HEK293 (cell line): ENCODE measurements at regions not wholly inside any gene's neighbourhood (a gene's known extent, or its start where the extent isn't known, plus 50 kb on each side); places are given as distances from the start of the nearest gene placed in this dataset.

ENCODE experiments used
- CTCF ChIA-PET: fragments of 350-600 bp; formaldehyde crosslinking; extraction: SDS; loops from one replicate; lab custom pipeline; 2021; ENCODE audit warnings: antibody characterized with exemption; lab: Yijun Ruan, JAX
- POLR2A ChIA-PET: fragments of 300-600 bp; formaldehyde crosslinking; extraction: SDS; loops from one replicate; lab custom pipeline; 2020; ENCODE audit warnings: antibody characterized with exemption, inconsistent platforms; lab: Yijun Ruan, JAX
- H3K27ac ChIP-seq: fragments of 200-500 bp; sonication (Bioruptor generic); 2 replicates; pipeline ENCODE4 v1.5.1; 2014; ENCODE audit warnings: low read depth, low read length, control low read depth, inconsistent platforms; ENCODE audit errors: extremely low read depth
- H3K36me3 ChIP-seq, 2 experiments: fragments of 200-500 bp in 1 of 2; sonication (Bioruptor generic) in 1 of 2; 1 replicate in 1 of 2; 2 replicates in 1 of 2; pipeline ENCODE4 v1.5.1; 2014 to 2017; ENCODE audit warnings: inconsistent platforms in 2 of 2, low read length in 2 of 2; ENCODE audit not compliant: control insufficient read depth in 2 of 2, insufficient read depth in 1 of 2
- H3K4me1 ChIP-seq: fragments of 200-500 bp; sonication (Bioruptor generic); 2 replicates; pipeline ENCODE4 v1.5.1; 2014; ENCODE audit warnings: mild to moderate bottlenecking, low read length, inconsistent platforms; ENCODE audit not compliant: control insufficient read depth, insufficient read depth
- H3K4me3 ChIP-seq: 2 replicates; pipeline ENCODE4 v1.5.1; 2011; ENCODE audit warnings: low read depth, mild to moderate bottlenecking, control low read depth, low read length, moderate library complexity
- H3K9me3 ChIP-seq: fragments of 200-500 bp; sonication (Bioruptor generic); 2 replicates; pipeline ENCODE4 v1.5.1; 2014; ENCODE audit warnings: low read depth, low read length, inconsistent platforms; ENCODE audit not compliant: control insufficient read depth, insufficient read depth
- BCL11A ChIP-seq: fragments of 450-650 bp; formaldehyde crosslinking; IDR thresholded peaks from 2 replicates; pipeline ENCODE4 v1.5.1; 2016; ENCODE audit warnings: low read depth, missing biosample characterization, missing genetic modification characterization
- KLF7 ChIP-seq: fragments of 450-650 bp; formaldehyde crosslinking; IDR thresholded peaks from 2 replicates; pipeline ENCODE4 v1.5.1; 2016; ENCODE audit warnings: missing biosample characterization, missing genetic modification characterization, borderline replicate concordance
- SP7 ChIP-seq: fragments of 450-650 bp; formaldehyde crosslinking; IDR thresholded peaks from 2 replicates; pipeline ENCODE4 v1.5.1; 2016; ENCODE audit warnings: missing biosample characterization, missing genetic modification characterization
- ZNF132 ChIP-seq: fragments of 450-650 bp; formaldehyde crosslinking; IDR thresholded peaks from 2 replicates; pipeline ENCODE4 v1.5.1; 2017; ENCODE audit warnings: missing biosample characterization, missing genetic modification characterization, borderline replicate concordance
- ZNF174 ChIP-seq: fragments of 450-650 bp; formaldehyde crosslinking; IDR thresholded peaks from 2 replicates; pipeline ENCODE4 v1.5.0; 2017; ENCODE audit warnings: missing biosample characterization, mild to moderate bottlenecking, missing genetic modification characterization
- ZNF23 ChIP-seq: fragments of 450-650 bp; formaldehyde crosslinking; IDR thresholded peaks from 2 replicates; pipeline ENCODE4 v1.5.1; 2016; ENCODE audit warnings: missing biosample characterization, missing genetic modification characterization, borderline replicate concordance
- ZNF341 ChIP-seq: fragments of 450-650 bp; formaldehyde crosslinking; IDR thresholded peaks from 2 replicates; pipeline ENCODE4; 2016; ENCODE audit warnings: low read depth, missing biosample characterization, missing genetic modification characterization
- ZNF473 ChIP-seq: fragments of 450-650 bp; formaldehyde crosslinking; IDR thresholded peaks from 2 replicates; pipeline ENCODE4 v1.5.1; 2017; ENCODE audit warnings: missing biosample characterization, missing genetic modification characterization
- ZNF510 ChIP-seq: fragments of 450-650 bp; formaldehyde crosslinking; IDR thresholded peaks from 2 replicates; pipeline ENCODE4 v1.5.1; 2018; ENCODE audit warnings: mild to moderate bottlenecking, missing genetic modification characterization, missing biosample characterization; ENCODE audit not compliant: insufficient replicate concordance
- ZNF560 ChIP-seq: fragments of 450-650 bp; formaldehyde crosslinking; IDR thresholded peaks from 2 replicates; pipeline ENCODE4 v1.5.1; 2017; ENCODE audit warnings: missing biosample characterization, missing genetic modification characterization, borderline replicate concordance
- ZNF561 ChIP-seq: fragments of 450-650 bp; IDR thresholded peaks from 2 replicates; pipeline ENCODE4 v1.5.1; 2018; ENCODE audit warnings: missing biosample characterization, missing genetic modification characterization, borderline replicate concordance
- ZNF623 ChIP-seq: fragments of 450-650 bp; formaldehyde crosslinking; IDR thresholded peaks from 2 replicates; pipeline ENCODE4 v1.5.1; 2016; ENCODE audit warnings: missing biosample characterization, missing genetic modification characterization
- ZNF645 ChIP-seq: fragments of 450-650 bp; formaldehyde crosslinking; IDR thresholded peaks from 2 replicates; pipeline ENCODE4; 2016; ENCODE audit warnings: missing biosample characterization, missing genetic modification characterization
- ZNF658 ChIP-seq: fragments of 450-650 bp; formaldehyde crosslinking; IDR thresholded peaks from 2 replicates; pipeline ENCODE4; 2016; ENCODE audit warnings: missing biosample characterization, missing genetic modification characterization
- ZNF664 ChIP-seq: fragments of 450-650 bp; formaldehyde crosslinking; IDR thresholded peaks from 2 replicates; pipeline ENCODE4 v1.5.1; 2016; ENCODE audit warnings: missing biosample characterization, missing genetic modification characterization
- ZNF707 ChIP-seq: fragments of 450-650 bp; formaldehyde crosslinking; IDR thresholded peaks from 2 replicates; pipeline ENCODE4 v1.5.1; 2016; ENCODE audit warnings: missing biosample characterization, missing genetic modification characterization
- ZNF776 ChIP-seq: fragments of 450-650 bp; formaldehyde crosslinking; IDR thresholded peaks from 2 replicates; pipeline ENCODE4 v1.5.0; 2017; ENCODE audit warnings: missing biosample characterization, missing genetic modification characterization, borderline replicate concordance
- ZNF792 ChIP-seq: fragments of 450-650 bp; formaldehyde crosslinking; IDR thresholded peaks from 2 replicates; pipeline ENCODE4 v1.5.1; 2016; ENCODE audit warnings: missing biosample characterization, missing genetic modification characterization
- ZXDB ChIP-seq: fragments of 450-650 bp; formaldehyde crosslinking; IDR thresholded peaks from 2 replicates; pipeline ENCODE4 v1.5.1; 2016; ENCODE audit warnings: missing biosample characterization, missing genetic modification characterization
- TF ChIP-seq, protein P1 (sequence below): fragments of 450-650 bp; formaldehyde crosslinking; IDR thresholded peaks from 2 replicates; pipeline ENCODE4 v1.5.1; 2016; ENCODE audit warnings: missing biosample characterization, missing genetic modification characterization, borderline replicate concordance
- TF ChIP-seq, protein P2 (sequence below): fragments of 450-650 bp; formaldehyde crosslinking; IDR thresholded peaks from 2 replicates; pipeline ENCODE4 v1.5.1; 2016; ENCODE audit warnings: missing biosample characterization, missing genetic modification characterization
- TF ChIP-seq, protein P3 (sequence below): fragments of 450-650 bp; formaldehyde crosslinking; IDR thresholded peaks from 2 replicates; pipeline ENCODE4 v1.5.0; 2017; ENCODE audit warnings: missing biosample characterization, missing genetic modification characterization, borderline replicate concordance

GRCh38 chr10:129199826-129200225, 267.2 kb upstream of the MGMT start (continued):
- TF ChIP-seq ZNF23 (tag by site-specific recombination) (no peak), SP7 (tag by site-specific recombination) (no peak), BCL11A (no peak), ZNF132 (tag by site-specific recombination) (no peak), ZNF341 (tag by site-specific recombination) (no peak), ZNF174 (tag by site-specific recombination) (no peak), ZNF707 (no peak), ZNF776 (tag by site-specific recombination) (no peak), ZNF560 (tag by site-specific recombination) (no peak)

GRCh38 chr10:129203819-129204218, 263.2 kb upstream of the MGMT start:
- Histone ChIP-seq H3K36me3 (no peaks in the 10 kb centered on the region), H3K9me3 (no peaks in the 10 kb centered on the region), H3K4me3 (no peak overlapping the region), H3K27ac (no peak overlapping the region), H3K4me1 (no peaks in the 10 kb centered on the region)
- POLR2A ChIA-PET, result no interaction called here
- TF ChIP-seq, protein P1, sequence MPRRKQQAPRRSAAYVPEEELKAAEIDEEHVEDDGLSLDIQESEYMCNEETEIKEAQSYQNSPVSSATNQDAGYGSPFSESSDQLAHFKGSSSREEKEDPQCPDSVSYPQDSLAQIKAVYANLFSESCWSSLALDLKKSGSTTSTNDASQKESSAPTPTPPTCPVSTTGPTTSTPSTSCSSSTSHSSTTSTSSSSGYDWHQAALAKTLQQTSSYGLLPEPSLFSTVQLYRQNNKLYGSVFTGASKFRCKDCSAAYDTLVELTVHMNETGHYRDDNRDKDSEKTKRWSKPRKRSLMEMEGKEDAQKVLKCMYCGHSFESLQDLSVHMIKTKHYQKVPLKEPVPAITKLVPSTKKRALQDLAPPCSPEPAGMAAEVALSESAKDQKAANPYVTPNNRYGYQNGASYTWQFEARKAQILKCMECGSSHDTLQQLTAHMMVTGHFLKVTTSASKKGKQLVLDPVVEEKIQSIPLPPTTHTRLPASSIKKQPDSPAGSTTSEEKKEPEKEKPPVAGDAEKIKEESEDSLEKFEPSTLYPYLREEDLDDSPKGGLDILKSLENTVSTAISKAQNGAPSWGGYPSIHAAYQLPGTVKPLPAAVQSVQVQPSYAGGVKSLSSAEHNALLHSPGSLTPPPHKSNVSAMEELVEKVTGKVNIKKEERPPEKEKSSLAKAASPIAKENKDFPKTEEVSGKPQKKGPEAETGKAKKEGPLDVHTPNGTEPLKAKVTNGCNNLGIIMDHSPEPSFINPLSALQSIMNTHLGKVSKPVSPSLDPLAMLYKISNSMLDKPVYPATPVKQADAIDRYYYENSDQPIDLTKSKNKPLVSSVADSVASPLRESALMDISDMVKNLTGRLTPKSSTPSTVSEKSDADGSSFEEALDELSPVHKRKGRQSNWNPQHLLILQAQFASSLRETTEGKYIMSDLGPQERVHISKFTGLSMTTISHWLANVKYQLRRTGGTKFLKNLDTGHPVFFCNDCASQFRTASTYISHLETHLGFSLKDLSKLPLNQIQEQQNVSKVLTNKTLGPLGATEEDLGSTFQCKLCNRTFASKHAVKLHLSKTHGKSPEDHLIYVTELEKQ (tag by site-specific recombination), result no peak
- no peak for TF ChIP-seq ZNF664 (tag by site-specific recombination)
- no peak for TF ChIP-seq KLF7
- no peak for TF ChIP-seq ZNF132 (tag by site-specific recombination)
- TF ChIP-seq, protein P2, sequence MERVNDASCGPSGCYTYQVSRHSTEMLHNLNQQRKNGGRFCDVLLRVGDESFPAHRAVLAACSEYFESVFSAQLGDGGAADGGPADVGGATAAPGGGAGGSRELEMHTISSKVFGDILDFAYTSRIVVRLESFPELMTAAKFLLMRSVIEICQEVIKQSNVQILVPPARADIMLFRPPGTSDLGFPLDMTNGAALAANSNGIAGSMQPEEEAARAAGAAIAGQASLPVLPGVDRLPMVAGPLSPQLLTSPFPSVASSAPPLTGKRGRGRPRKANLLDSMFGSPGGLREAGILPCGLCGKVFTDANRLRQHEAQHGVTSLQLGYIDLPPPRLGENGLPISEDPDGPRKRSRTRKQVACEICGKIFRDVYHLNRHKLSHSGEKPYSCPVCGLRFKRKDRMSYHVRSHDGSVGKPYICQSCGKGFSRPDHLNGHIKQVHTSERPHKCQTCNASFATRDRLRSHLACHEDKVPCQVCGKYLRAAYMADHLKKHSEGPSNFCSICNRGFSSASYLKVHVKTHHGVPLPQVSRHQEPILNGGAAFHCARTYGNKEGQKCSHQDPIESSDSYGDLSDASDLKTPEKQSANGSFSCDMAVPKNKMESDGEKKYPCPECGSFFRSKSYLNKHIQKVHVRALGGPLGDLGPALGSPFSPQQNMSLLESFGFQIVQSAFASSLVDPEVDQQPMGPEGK (tag by site-specific recombination), result no peak
- TF ChIP-seq, protein P3, sequence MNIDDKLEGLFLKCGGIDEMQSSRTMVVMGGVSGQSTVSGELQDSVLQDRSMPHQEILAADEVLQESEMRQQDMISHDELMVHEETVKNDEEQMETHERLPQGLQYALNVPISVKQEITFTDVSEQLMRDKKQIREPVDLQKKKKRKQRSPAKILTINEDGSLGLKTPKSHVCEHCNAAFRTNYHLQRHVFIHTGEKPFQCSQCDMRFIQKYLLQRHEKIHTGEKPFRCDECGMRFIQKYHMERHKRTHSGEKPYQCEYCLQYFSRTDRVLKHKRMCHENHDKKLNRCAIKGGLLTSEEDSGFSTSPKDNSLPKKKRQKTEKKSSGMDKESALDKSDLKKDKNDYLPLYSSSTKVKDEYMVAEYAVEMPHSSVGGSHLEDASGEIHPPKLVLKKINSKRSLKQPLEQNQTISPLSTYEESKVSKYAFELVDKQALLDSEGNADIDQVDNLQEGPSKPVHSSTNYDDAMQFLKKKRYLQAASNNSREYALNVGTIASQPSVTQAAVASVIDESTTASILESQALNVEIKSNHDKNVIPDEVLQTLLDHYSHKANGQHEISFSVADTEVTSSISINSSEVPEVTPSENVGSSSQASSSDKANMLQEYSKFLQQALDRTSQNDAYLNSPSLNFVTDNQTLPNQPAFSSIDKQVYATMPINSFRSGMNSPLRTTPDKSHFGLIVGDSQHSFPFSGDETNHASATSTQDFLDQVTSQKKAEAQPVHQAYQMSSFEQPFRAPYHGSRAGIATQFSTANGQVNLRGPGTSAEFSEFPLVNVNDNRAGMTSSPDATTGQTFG, result no peak
- no peak for TF ChIP-seq ZNF561 (tag by site-specific recombination)
- TF ChIP-seq ZNF623, result no peak
- no peak for TF ChIP-seq ZNF473 (tag by site-specific recombination)
- no peak for TF ChIP-seq ZNF645
- no peak for TF ChIP-seq ZNF792 (tag by site-specific recombination)
- TF ChIP-seq ZXDB, result no peak
- TF ChIP-seq ZNF658 (tag by site-specific recombination), result no peak
- TF ChIP-seq ZNF510 (tag by site-specific recombination), result no peak
- CTCF ChIA-PET, result no interaction called here
